ENCODE measurements at regions not wholly inside any gene's neighbourhood (a gene's known extent, or its start where the extent isn't known, plus 50 kb on each side); places are given as distances from the start of the nearest gene placed in this dataset.

DNA sequence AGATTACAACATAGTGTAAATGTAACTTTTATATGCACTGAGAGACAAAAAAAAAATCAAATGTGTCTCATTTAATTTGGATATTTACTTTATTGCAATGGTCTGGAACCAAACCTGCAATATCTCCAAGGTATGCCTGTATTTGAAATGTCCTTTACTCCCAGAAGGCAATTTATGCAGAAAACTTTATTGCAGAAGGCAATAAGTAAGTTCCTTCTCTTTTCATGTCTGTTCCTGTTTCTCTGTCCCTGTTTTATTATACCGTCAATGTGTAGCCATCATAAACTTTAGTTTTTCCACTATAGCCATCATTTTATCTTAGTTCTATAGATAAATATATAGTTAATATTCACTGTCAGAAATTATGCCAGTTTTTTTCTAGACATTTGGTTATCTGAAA, 513.1 kb upstream of the FAM98A start:
- TF ChIP-seq, protein P1, sequence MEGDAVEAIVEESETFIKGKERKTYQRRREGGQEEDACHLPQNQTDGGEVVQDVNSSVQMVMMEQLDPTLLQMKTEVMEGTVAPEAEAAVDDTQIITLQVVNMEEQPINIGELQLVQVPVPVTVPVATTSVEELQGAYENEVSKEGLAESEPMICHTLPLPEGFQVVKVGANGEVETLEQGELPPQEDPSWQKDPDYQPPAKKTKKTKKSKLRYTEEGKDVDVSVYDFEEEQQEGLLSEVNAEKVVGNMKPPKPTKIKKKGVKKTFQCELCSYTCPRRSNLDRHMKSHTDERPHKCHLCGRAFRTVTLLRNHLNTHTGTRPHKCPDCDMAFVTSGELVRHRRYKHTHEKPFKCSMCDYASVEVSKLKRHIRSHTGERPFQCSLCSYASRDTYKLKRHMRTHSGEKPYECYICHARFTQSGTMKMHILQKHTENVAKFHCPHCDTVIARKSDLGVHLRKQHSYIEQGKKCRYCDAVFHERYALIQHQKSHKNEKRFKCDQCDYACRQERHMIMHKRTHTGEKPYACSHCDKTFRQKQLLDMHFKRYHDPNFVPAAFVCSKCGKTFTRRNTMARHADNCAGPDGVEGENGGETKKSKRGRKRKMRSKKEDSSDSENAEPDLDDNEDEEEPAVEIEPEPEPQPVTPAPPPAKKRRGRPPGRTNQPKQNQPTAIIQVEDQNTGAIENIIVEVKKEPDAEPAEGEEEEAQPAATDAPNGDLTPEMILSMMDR (IDR thresholded peaks at IDR 0.05; ENCODE audit: low read depth, low read length, poor library complexity, severe bottlenecking): no peak
- TF ChIP-seq EZH2phosphoT487 (IDR thresholded peaks at IDR 0.05; ENCODE audit: borderline replicate concordance, low read length): no peak
